OCI-LY3 (cell line): ENCODE measurements at regions not wholly inside any gene's neighbourhood (a gene's known extent, or its start where the extent isn't known, plus 50 kb on each side); places are given as distances from the start of the nearest gene placed in this dataset.

Experiments used
- H2AFZ ChIP-seq: fragments of 200-600, 300-600 bp; shearing (Covaris generic); 2 replicates; pipeline ENCODE4 v1.6.0; 2014; ENCODE audit warnings: antibody characterized with exemption, low read depth, low read length
- H3K27ac ChIP-seq: fragments of 200-600, 300-600 bp; sonication (generic); 2 replicates; pipeline ENCODE4 v1.5.1; 2014; ENCODE audit warnings: mild to moderate bottlenecking, low read length, moderate library complexity, mixed read lengths
- H3K27me3 ChIP-seq: fragments of 200-600, 300-600 bp; sonication (generic); 2 replicates; pipeline ENCODE4 v1.6.1; 2014; ENCODE audit warnings: low read depth, low read length, mixed read lengths
- H3K36me3 ChIP-seq: fragments of 200-600, 300-600 bp; sonication (generic); replicated peaks from 2 replicates; pipeline ENCODE3; 2014; ENCODE audit warnings: low read depth, low read length, mixed read lengths
- H3K4me1 ChIP-seq: fragments of 300-600, 200-600 bp; sonication (generic); 2 replicates; pipeline ENCODE4 v1.6.1; 2014; ENCODE audit warnings: low read length, mixed read lengths
- H3K4me2 ChIP-seq: fragments of 200-600, 300-600 bp; sonication (generic); 2 replicates; pipeline ENCODE4 v1.6.1; 2014; ENCODE audit warnings: low read length, mixed read lengths
- H3K4me3 ChIP-seq: fragments of 300-600, 200-600 bp; sonication (generic); 2 replicates; pipeline ENCODE4 v1.5.1; 2014; ENCODE audit warnings: antibody characterized with exemption, mild to moderate bottlenecking, low read length, moderate library complexity
- H3K79me2 ChIP-seq: fragments of 300-600, 200-600 bp; shearing (Covaris generic); 2 replicates; pipeline ENCODE4 v1.6.1; 2014; ENCODE audit warnings: mild to moderate bottlenecking, low read length, mixed read lengths
- H3K9ac ChIP-seq: fragments of 300-600, 200-600 bp; shearing (Covaris generic); 2 replicates; pipeline ENCODE4 v1.6.0; 2014; ENCODE audit warnings: mild to moderate bottlenecking, low read length, moderate library complexity
- H3K9me3 ChIP-seq: fragments of 200-600, 300-600 bp; shearing (Covaris generic); 2 replicates; pipeline ENCODE4 v1.6.1; 2014; ENCODE audit warnings: low read length, mixed read lengths; ENCODE audit not compliant: insufficient read depth
- H4K20me1 ChIP-seq: fragments of 200-600, 300-600 bp; sonication (generic); 2 replicates; pipeline ENCODE4 v1.6.1; 2016; ENCODE audit warnings: low read length, mixed read lengths; ENCODE audit not compliant: insufficient read depth
- EZH2phosphoT487 ChIP-seq: fragments of 200-600 bp; shearing (Covaris generic); IDR thresholded peaks from 2 replicates; pipeline ENCODE4 v1.6.1; 2018; ENCODE audit warnings: antibody characterized with exemption, mixed run types, low read depth
- TF ChIP-seq, protein P1 (sequence below): fragments of 200-600, 300-600 bp; sonication (generic); IDR thresholded peaks from 2 replicates; pipeline ENCODE4 v1.5.1; 2014; ENCODE audit warnings: antibody characterized with exemption, low read length, low read depth

DNA sequence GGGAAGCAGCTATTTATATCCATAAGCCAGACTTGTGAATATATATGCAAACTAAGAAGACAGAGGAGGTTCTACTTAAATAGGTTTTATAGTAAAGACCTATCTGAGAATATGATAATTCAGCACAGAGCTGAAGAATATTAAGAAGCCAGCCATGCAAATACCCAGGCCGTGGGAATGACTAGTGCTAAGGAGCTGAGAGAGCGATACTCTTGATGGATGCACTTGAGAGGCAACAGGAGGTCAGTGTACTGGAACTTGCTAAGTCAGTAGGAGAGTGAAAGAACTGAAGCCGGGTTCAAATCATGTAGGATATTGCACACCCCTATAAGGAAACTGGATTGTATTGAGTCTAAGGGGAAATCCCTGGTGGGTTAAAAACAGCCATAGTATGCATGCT is 943.6 kb upstream of the MBL2 start:
- Histone ChIP-seq H3K4me2 (no peak overlapping the region), H2AFZ (no peak overlapping the region), H3K79me2 (no peaks in the 10 kb centered on the region), H3K9me3 (no peaks in the 10 kb centered on the region), H3K4me1 (no peaks in the 10 kb centered on the region), H3K4me3 (no peak overlapping the region), H4K20me1 (no peaks in the 10 kb centered on the region), H3K27ac (no peak overlapping the region), H3K36me3 (no peaks in the 10 kb centered on the region), H3K27me3 (no peaks in the 10 kb centered on the region), H3K9ac (no peak overlapping the region)
- TF ChIP-seq EZH2phosphoT487 = no peak
- TF ChIP-seq, protein P1, sequence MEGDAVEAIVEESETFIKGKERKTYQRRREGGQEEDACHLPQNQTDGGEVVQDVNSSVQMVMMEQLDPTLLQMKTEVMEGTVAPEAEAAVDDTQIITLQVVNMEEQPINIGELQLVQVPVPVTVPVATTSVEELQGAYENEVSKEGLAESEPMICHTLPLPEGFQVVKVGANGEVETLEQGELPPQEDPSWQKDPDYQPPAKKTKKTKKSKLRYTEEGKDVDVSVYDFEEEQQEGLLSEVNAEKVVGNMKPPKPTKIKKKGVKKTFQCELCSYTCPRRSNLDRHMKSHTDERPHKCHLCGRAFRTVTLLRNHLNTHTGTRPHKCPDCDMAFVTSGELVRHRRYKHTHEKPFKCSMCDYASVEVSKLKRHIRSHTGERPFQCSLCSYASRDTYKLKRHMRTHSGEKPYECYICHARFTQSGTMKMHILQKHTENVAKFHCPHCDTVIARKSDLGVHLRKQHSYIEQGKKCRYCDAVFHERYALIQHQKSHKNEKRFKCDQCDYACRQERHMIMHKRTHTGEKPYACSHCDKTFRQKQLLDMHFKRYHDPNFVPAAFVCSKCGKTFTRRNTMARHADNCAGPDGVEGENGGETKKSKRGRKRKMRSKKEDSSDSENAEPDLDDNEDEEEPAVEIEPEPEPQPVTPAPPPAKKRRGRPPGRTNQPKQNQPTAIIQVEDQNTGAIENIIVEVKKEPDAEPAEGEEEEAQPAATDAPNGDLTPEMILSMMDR = no peak

DNA sequence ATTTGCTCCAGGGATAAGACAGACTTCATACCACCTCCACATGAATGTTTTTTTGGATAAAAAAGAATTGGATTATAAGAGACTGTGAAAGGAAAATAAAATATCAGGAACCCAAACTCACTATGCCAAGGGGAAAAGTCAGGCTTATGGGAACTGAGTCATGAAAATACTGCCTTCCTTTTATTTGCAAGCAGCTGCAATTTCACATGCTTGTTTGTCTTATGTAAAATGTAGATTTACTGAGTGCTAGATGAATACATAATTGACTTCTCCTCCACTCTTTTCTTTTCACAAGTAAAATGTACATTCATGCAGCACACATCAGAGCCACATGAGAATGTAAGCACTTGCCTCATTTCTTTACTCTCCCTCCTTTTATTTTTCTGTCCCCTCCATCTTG is 940.8 kb upstream of the MBL2 start:
- no peaks in the 10 kb centered on the region for H3K79me2 ChIP-seq
- no peak overlapping the region for H3K27ac ChIP-seq
- H3K4me1 ChIP-seq = no peaks in the 10 kb centered on the region
- no peaks in the 10 kb centered on the region for H3K36me3 ChIP-seq
- TF ChIP-seq, protein P1 = no peak
- no peak for TF ChIP-seq EZH2phosphoT487
- H3K9me3 ChIP-seq = no peaks in the 10 kb centered on the region
- no peak overlapping the region for H3K9ac ChIP-seq
- no peak overlapping the region for H3K4me3 ChIP-seq
- H2AFZ ChIP-seq = no peak overlapping the region
- no peaks in the 10 kb centered on the region for H3K27me3 ChIP-seq
- H3K4me2 ChIP-seq = no peak overlapping the region
- no peaks in the 10 kb centered on the region for H4K20me1 ChIP-seq

DNA sequence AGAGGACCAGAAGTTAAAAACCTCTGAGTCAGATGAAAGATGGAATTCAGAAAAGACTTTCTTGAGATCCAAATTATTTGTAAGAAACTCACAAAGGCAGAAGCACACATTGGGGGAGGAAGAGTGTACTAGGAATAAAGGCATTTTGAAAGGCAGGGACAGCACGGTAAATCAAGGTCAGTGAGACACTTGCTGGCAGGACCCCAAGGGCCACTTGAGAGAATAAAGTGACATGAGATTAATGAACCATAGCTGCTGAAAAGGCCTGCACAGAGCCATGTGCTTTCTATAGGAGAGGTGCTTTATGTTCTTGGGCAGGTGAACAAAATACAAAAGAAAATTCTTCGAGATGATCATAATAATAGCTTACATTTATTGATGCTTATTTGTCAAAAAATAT is 929.9 kb upstream of the MBL2 start:
- Histone ChIP-seq H3K79me2 (no peaks in the 10 kb centered on the region), H3K9me3 (no peaks in the 10 kb centered on the region), H3K4me2 (no peak overlapping the region), H3K9ac (no peak overlapping the region), H3K36me3 (no peaks in the 10 kb centered on the region), H4K20me1 (no peaks in the 10 kb centered on the region), H2AFZ (no peak overlapping the region), H3K4me3 (no peak overlapping the region), H3K27me3 (no peaks in the 10 kb centered on the region), H3K27ac (no peak overlapping the region), H3K4me1 (no peaks in the 10 kb centered on the region)
- TF ChIP-seq EZH2phosphoT487 = no peak

GRCh38 chr10:53701213-53701612 is 928.6 kb upstream of the MBL2 start:
- Histone ChIP-seq H3K36me3 (no peaks in the 10 kb centered on the region), H3K9ac (no peak overlapping the region), H3K4me1 (no peaks in the 10 kb centered on the region), H3K27me3 (no peaks in the 10 kb centered on the region), H4K20me1 (no peaks in the 10 kb centered on the region), H3K79me2 (no peaks in the 10 kb centered on the region), H3K4me3 (no peak overlapping the region), H3K4me2 (no peak overlapping the region), H3K9me3 (no peaks in the 10 kb centered on the region), H2AFZ (no peak overlapping the region), H3K27ac (no peak overlapping the region)
- TF ChIP-seq, protein P1 = no peak
- TF ChIP-seq EZH2phosphoT487 = no peak

DNA sequence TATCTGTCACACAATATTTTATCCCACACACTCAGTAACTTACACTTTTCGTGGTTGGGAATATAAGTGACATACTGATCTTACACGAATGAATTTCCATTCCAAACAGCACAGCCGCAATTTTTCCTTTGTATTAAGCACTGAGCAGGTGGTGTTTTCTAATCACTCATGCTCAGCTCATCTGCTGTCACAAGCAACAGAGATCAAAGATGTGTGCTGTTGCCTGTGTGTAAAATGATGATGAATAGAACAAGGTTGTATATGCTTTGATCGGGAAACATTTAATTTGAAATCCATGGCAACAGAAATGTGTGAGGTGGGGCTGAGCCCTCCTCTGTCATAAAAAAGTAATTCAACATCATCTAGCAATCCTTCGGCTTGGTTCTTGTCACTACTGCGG is 927.7 kb upstream of the MBL2 start:
- H3K4me2 ChIP-seq = no peak overlapping the region
- H3K79me2 ChIP-seq = no peaks in the 10 kb centered on the region
- no peaks in the 10 kb centered on the region for H4K20me1 ChIP-seq
- no peaks in the 10 kb centered on the region for H3K36me3 ChIP-seq
- H2AFZ ChIP-seq = no peak overlapping the region
- no peaks in the 10 kb centered on the region for H3K27me3 ChIP-seq
- no peak overlapping the region for H3K9ac ChIP-seq
- H3K27ac ChIP-seq = no peak overlapping the region
- H3K9me3 ChIP-seq = no peaks in the 10 kb centered on the region
- TF ChIP-seq, protein P1 = no peak
- no peak for TF ChIP-seq EZH2phosphoT487
- no peak overlapping the region for H3K4me3 ChIP-seq
- H3K4me1 ChIP-seq = no peaks in the 10 kb centered on the region
